ENCODE measurements at regions not wholly inside any gene's neighbourhood (a gene's known extent, or its start where the extent isn't known, plus 50 kb on each side); places are given as distances from the start of the nearest gene placed in this dataset.

GRCh38 chr4:65190780-65191179, 479.5 kb downstream of the EPHA5 start:
- no peak for ATAC-seq (ENCODE audit: insufficient number of reproducible peaks, low FRiP score, low read depth)
- TF ChIP-seq CTCF (IDR thresholded peaks at IDR 0.05), result no peak
- H3K36me3 ChIP-seq, result no peaks in the 10 kb centered on the region

GRCh38 chr4:65175585-65175984, 494.7 kb downstream of the EPHA5 start:
- H3K27ac ChIP-seq, result no peak overlapping the region
- TF ChIP-seq CTCF (IDR thresholded peaks at IDR 0.05), result no peak
- no peaks in the 10 kb centered on the region for H3K4me1 ChIP-seq (ENCODE audit: control insufficient read depth in 1 of 2, low read depth in 2 of 2)

More at GRCh38 chr4:65190780-65191179, 479.5 kb downstream of the EPHA5 start:
- Histone ChIP-seq H3K4me1 (ENCODE audit: control insufficient read depth in 1 of 2, low read depth in 2 of 2) (no peaks in the 10 kb centered on the region), H3K9me3 (no peaks in the 10 kb centered on the region), H3K27me3 (replicated peaks; ENCODE audit: insufficient read depth) (no peaks in the 10 kb centered on the region), H3K27ac (no peak overlapping the region), H3K4me3 (no peak overlapping the region)
- DNase-seq (ENCODE audit: low spot score), result no peak

GRCh38 chr4:65170768-65171514, 499.3 kb downstream of the EPHA5 start:
- no peaks in the 10 kb centered on the region for H3K4me1 ChIP-seq (ENCODE audit: control insufficient read depth in 1 of 2, low read depth in 2 of 2)
- no peak for DNase-seq (ENCODE audit: low spot score)
- H3K27ac ChIP-seq, result no peak overlapping the region
- H3K27me3 ChIP-seq (replicated peaks; ENCODE audit: insufficient read depth), result no peaks in the 10 kb centered on the region
- no peak for TF ChIP-seq CTCF (IDR thresholded peaks at IDR 0.05)
- no peak for ATAC-seq (ENCODE audit: insufficient number of reproducible peaks, low FRiP score, low read depth)
- H3K9me3 ChIP-seq, result no peaks in the 10 kb centered on the region
- no peaks in the 10 kb centered on the region for H3K36me3 ChIP-seq
- H3K4me3 ChIP-seq, result no peak overlapping the region

More at GRCh38 chr4:65175585-65175984, 494.7 kb downstream of the EPHA5 start:
- ATAC-seq (ENCODE audit: insufficient number of reproducible peaks, low FRiP score, low read depth) (no peak), DNase-seq (ENCODE audit: low spot score) (no peak)
- Histone ChIP-seq H3K27me3 (replicated peaks; ENCODE audit: insufficient read depth) (no peaks in the 10 kb centered on the region), H3K9me3 (no peaks in the 10 kb centered on the region), H3K4me3 (no peak overlapping the region), H3K36me3 (no peaks in the 10 kb centered on the region)

GRCh38 chr4:65167719-65168118, 502.6 kb downstream of the EPHA5 start:
- no peak for TF ChIP-seq CTCF (IDR thresholded peaks at IDR 0.05)
- no peaks in the 10 kb centered on the region for H3K9me3 ChIP-seq
- ATAC-seq (ENCODE audit: insufficient number of reproducible peaks, low FRiP score, low read depth), result no peak
- no peaks in the 10 kb centered on the region for H3K4me1 ChIP-seq (ENCODE audit: control insufficient read depth in 1 of 2, low read depth in 2 of 2)
- H3K4me3 ChIP-seq, result no peak overlapping the region
- H3K27ac ChIP-seq, result no peak overlapping the region
- no peaks in the 10 kb centered on the region for H3K27me3 ChIP-seq (replicated peaks; ENCODE audit: insufficient read depth)
- no peaks in the 10 kb centered on the region for H3K36me3 ChIP-seq
- DNase-seq (ENCODE audit: low spot score), result no peak

DNA sequence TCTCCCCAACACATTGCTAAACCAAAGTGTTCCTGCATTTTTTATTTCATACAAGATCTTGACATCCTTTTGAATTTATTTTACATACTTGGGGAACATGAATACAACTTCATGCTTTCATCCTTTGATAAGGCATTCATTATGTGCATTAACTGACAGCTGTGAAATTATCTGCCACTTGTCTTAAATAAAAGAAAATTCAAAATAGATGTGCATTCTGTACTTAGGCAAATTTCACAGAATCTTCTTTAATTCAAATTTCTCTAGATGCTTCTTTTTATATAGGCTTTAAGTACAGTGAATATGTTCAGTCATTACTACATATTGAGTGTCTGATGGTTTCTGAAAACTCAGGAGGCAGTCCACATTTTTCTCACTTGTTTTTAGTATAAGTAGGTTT, 518.1 kb downstream of the EPHA5 start:
- Histone ChIP-seq H3K27ac (no peak overlapping the region), H3K27me3 (replicated peaks; ENCODE audit: insufficient read depth) (no peaks in the 10 kb centered on the region), H3K36me3 (no peaks in the 10 kb centered on the region), H3K9me3 (no peaks in the 10 kb centered on the region), H3K4me1 (ENCODE audit: control insufficient read depth in 1 of 2, low read depth in 2 of 2) (no peaks in the 10 kb centered on the region), H3K4me3 (no peak overlapping the region)
- no peak for DNase-seq (ENCODE audit: low spot score)
- no peak for TF ChIP-seq CTCF (IDR thresholded peaks at IDR 0.05)
- ATAC-seq (ENCODE audit: insufficient number of reproducible peaks, low FRiP score, low read depth), result no peak

All from thoracic aorta (tissue), 2 donors.